Natural killer cell (primary cell): ENCODE measurements at regions not wholly inside any gene's neighbourhood (a gene's known extent, or its start where the extent isn't known, plus 50 kb on each side); places are given as distances from the start of the nearest gene placed in this dataset.
"Not testable (repeated sequence)": the region's sequence is repeated elsewhere in the genome, so short reads cannot be mapped to it uniquely, and the experiment has no call there.

Source experiments
- ATAC-seq, 3 donors: fragments of 150-1000 bp in 2 of 3; fragments of 200-7000 bp in 1 of 3; cut with Tn5 transposase; 1 replicate in 1 of 3; 2 replicates in 2 of 3; pipeline ENCODE4 v1.10.0; 2021; ENCODE audit warnings: mild to moderate bottlenecking in 2 of 3, moderate library complexity in 2 of 3
- DNase-seq, 2 donors: peaks; one replicate each; pipeline versions ENCODE4 v3.0.0 to v3.0.0-alpha.2; 2013 to 2021; ENCODE audit warnings: mixed read lengths in 1 of 2
- H3K27ac ChIP-seq: one replicate; pipeline ENCODE4 v1.5.1; 2013; ENCODE audit warnings: mild to moderate bottlenecking, low read length
- H3K27me3 ChIP-seq: one replicate; pipeline ENCODE4 v1.6.1; 2013; ENCODE audit warnings: low read length; ENCODE audit not compliant: control insufficient read depth, insufficient read depth
- H3K36me3 ChIP-seq: one replicate; pipeline ENCODE4 v1.6.1; 2013; ENCODE audit warnings: low read length; ENCODE audit not compliant: control insufficient read depth, insufficient read depth
- H3K4me1 ChIP-seq: one replicate; pipeline ENCODE4 v1.6.1; 2013; ENCODE audit warnings: low read length; ENCODE audit not compliant: control insufficient read depth, insufficient read depth
- H3K4me3 ChIP-seq: one replicate; pipeline ENCODE4 v1.5.1; 2013; ENCODE audit warnings: low read length
- H3K9me3 ChIP-seq: one replicate; pipeline ENCODE4 v1.6.1; 2013; ENCODE audit warnings: low read length; ENCODE audit not compliant: control insufficient read depth, insufficient read depth
- H3K27ac Mint-ChIP-seq, 2 donors: one replicate each; pipeline ENCODE4 v1.8.0; 2022; ENCODE audit warnings: mild to moderate bottlenecking in 2 of 2, mixed read lengths in 2 of 2, moderate library complexity in 1 of 2
- H3K27me3 Mint-ChIP-seq, 2 donors: one replicate each; pipeline ENCODE4 v1.8.0; 2022; ENCODE audit warnings: low read depth in 2 of 2, mixed read lengths in 2 of 2
- H3K36me3 Mint-ChIP-seq: one replicate; pipeline ENCODE4 v1.8.0; 2022; ENCODE audit warnings: mixed read lengths
- H3K4me1 Mint-ChIP-seq, 2 donors: one replicate each; pipeline ENCODE4 v1.8.0; 2022; ENCODE audit warnings: mixed read lengths in 2 of 2
- H3K4me3 Mint-ChIP-seq: one replicate; pipeline ENCODE4 v1.8.0; 2022; ENCODE audit warnings: mild to moderate bottlenecking, moderate library complexity, mixed read lengths
- H3K9me3 Mint-ChIP-seq, 2 donors: one replicate each; pipeline ENCODE4 v1.8.0; 2022; ENCODE audit warnings: mixed read lengths in 2 of 2
- WGBS: methylation state at CpG from one replicate; pipeline ENCODE4 v1.1.7; 2013; ENCODE audit warnings: missing lambda C conversion rate; ENCODE audit not compliant: insufficient coverage; 5-methylcytosine and 5-hydroxymethylcytosine counted together
- intact Hi-C: fragments of 100-400 bp; cut with micrococcal nuclease; formaldehyde crosslinking; loops from one replicate; pipeline ENCODE4 v1.14.2; 2022
- TF ChIP-seq, protein P1 (sequence below): fragments of 200-600 bp; IDR thresholded peaks from one replicate; pipeline ENCODE4 v1.8.0; 2022; ENCODE audit warnings: antibody characterized with exemption

- no peaks in the 10 kb centered on the region for H3K36me3 Mint-ChIP-seq
- no peaks in the 10 kb centered on the region for H3K9me3 Mint-ChIP-seq
- intact Hi-C loops: no loop called here
- DNase-seq (no peak), ATAC-seq (no peak)
- Histone ChIP-seq H3K27me3 (peaks cover 4% of the 10 kb centered on the region), H3K9me3 (no peaks in the 10 kb centered on the region), H3K36me3 (no peaks in the 10 kb centered on the region), H3K4me3 (no peak overlapping the region), H3K4me1 (no peaks in the 10 kb centered on the region), H3K27ac (no peak overlapping the region)
- TF ChIP-seq, protein P1, sequence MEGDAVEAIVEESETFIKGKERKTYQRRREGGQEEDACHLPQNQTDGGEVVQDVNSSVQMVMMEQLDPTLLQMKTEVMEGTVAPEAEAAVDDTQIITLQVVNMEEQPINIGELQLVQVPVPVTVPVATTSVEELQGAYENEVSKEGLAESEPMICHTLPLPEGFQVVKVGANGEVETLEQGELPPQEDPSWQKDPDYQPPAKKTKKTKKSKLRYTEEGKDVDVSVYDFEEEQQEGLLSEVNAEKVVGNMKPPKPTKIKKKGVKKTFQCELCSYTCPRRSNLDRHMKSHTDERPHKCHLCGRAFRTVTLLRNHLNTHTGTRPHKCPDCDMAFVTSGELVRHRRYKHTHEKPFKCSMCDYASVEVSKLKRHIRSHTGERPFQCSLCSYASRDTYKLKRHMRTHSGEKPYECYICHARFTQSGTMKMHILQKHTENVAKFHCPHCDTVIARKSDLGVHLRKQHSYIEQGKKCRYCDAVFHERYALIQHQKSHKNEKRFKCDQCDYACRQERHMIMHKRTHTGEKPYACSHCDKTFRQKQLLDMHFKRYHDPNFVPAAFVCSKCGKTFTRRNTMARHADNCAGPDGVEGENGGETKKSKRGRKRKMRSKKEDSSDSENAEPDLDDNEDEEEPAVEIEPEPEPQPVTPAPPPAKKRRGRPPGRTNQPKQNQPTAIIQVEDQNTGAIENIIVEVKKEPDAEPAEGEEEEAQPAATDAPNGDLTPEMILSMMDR: no peak
- no peaks in the 10 kb centered on the region for H3K4me1 Mint-ChIP-seq
- H3K27me3 Mint-ChIP-seq: peaks cover 0 to 1% of the 10 kb centered on the region in 2 donors
- H3K4me3 Mint-ChIP-seq: no peak overlapping the region
- no peak overlapping the region for H3K27ac Mint-ChIP-seq
- WGBS: 90% methylated on average over 3 of the region's 3 CpGs
Observed at GRCh38 chr2:88932686-88933085, 241.2 kb downstream of the RPIA start.

DNA sequence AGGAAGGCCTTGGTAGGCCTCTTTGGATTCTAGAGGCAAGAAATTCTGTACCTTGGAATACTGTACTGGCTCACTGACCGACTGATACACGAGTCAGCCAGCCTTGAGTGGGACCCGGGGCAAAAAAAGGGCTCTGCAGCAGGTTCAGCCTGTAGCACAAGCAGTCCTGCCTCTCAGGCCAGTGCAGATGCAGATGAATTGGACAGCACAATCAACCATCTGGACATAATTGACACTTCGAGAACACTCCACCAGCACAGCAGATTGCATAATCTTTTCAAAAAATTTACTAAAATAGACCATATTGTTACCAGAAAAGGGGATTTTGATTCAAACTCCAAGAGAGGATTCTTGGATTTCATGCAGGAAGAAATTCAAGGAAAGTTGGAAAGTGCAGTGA, 241.6 kb downstream of the RPIA start:
- no peak for ATAC-seq
- TF ChIP-seq, protein P1: no peak
- no peak overlapping the region for H3K27ac ChIP-seq
- DNase-seq: no peak
- H3K4me3 ChIP-seq: no peak overlapping the region
- Mint-ChIP-seq H3K4me3 (no peak overlapping the region), H3K27ac (no peak overlapping the region), H3K4me1 (no peaks in the 10 kb centered on the region), H3K27me3 (no peaks in the 10 kb centered on the region), H3K36me3 (no peaks in the 10 kb centered on the region), H3K9me3 (no peaks in the 10 kb centered on the region)
- no peaks in the 10 kb centered on the region for H3K4me1 ChIP-seq
- H3K36me3 ChIP-seq: no peaks in the 10 kb centered on the region
- peaks cover 3% of the 10 kb centered on the region for H3K27me3 ChIP-seq
- intact Hi-C loops: no loop called here
- 80% methylated on average over 4 of the region's 4 CpGs for WGBS
- no peaks in the 10 kb centered on the region for H3K9me3 ChIP-seq

- H3K27ac Mint-ChIP-seq: no peak overlapping the region
- no CpG with 5 or more reads among the region's 1 CpG for WGBS
- TF ChIP-seq, protein P1: no peak
- H3K27me3 ChIP-seq: no peaks in the 10 kb centered on the region
- intact Hi-C loops: no loop called here
- H3K4me3 ChIP-seq: no peak overlapping the region
- no peak overlapping the region for H3K4me3 Mint-ChIP-seq
- no peaks in the 10 kb centered on the region for H3K27me3 Mint-ChIP-seq
- H3K27ac ChIP-seq: no peak overlapping the region
- DNase-seq (peak in 1 of 2 donors; percentile 24), ATAC-seq (no peak)
- no peaks in the 10 kb centered on the region for H3K36me3 ChIP-seq
- no peaks in the 10 kb centered on the region for H3K9me3 Mint-ChIP-seq
- H3K36me3 Mint-ChIP-seq: no peaks in the 10 kb centered on the region
- H3K4me1 ChIP-seq: no peaks in the 10 kb centered on the region
- H3K4me1 Mint-ChIP-seq: no peaks in the 10 kb centered on the region
- no peaks in the 10 kb centered on the region for H3K9me3 ChIP-seq
Observed at GRCh38 chr2:88933980-88934379, 242.5 kb downstream of the RPIA start.

GRCh38 chr2:88941178-88941577, 249.7 kb downstream of the RPIA start:
- H3K9me3 Mint-ChIP-seq, H3K27ac Mint-ChIP-seq, H3K4me1 ChIP-seq, H3K36me3 ChIP-seq, H3K27me3 ChIP-seq, H3K27me3 Mint-ChIP-seq, H3K4me3 Mint-ChIP-seq, H3K4me3 ChIP-seq, intact Hi-C loops, H3K27ac ChIP-seq, H3K36me3 Mint-ChIP-seq, H3K4me1 Mint-ChIP-seq, ATAC-seq, H3K9me3 ChIP-seq: not testable (repeated sequence)
- peak in 1 of 2 donors; percentile 13 for DNase-seq
- WGBS: 61% methylated on average over 2 of the region's 2 CpGs
